Neural cell (in vitro differentiated cells): ENCODE measurements at regions not wholly inside any gene's neighbourhood (a gene's known extent, or its start where the extent isn't known, plus 50 kb on each side); places are given as distances from the start of the nearest gene placed in this dataset.

Source experiments
- H2AFZ ChIP-seq: fragments of 200-600, 300-800 bp; sonication (generic), shearing (Covaris generic); 2 replicates; pipeline ENCODE4 v1.6.0; 2014; ENCODE audit warnings: low read depth, mild to moderate bottlenecking, antibody characterized with exemption, low read length, moderate library complexity
- H3F3A ChIP-seq: fragments of 200-600 bp; shearing (Covaris generic); 2 replicates; pipeline ENCODE4 v1.6.1; 2016; ENCODE audit warnings: mild to moderate bottlenecking, moderate library complexity, mixed read lengths, antibody characterized with exemption, low read length; ENCODE audit not compliant: insufficient read depth, poor library complexity, severe bottlenecking
- H3K27ac ChIP-seq: fragments of 200-600, 300-800 bp; sonication (generic), shearing (Covaris generic); 2 replicates; pipeline ENCODE4 v1.5.1; 2014; ENCODE audit warnings: mild to moderate bottlenecking, low read length, moderate library complexity
- H3K27me3 ChIP-seq: fragments of 300-800, 200-600 bp; sonication (generic), shearing (Covaris generic); 2 replicates; pipeline ENCODE4 v1.6.0; 2014; ENCODE audit warnings: mild to moderate bottlenecking, low read depth, low read length, moderate library complexity; ENCODE audit not compliant: insufficient read depth
- H3K36me3 ChIP-seq: fragments of 300-800, 200-600 bp; sonication (generic), shearing (Covaris generic); 2 replicates; pipeline ENCODE4 v1.5.1; 2014; ENCODE audit warnings: mild to moderate bottlenecking, antibody characterized with exemption, low read length, moderate library complexity; ENCODE audit not compliant: insufficient read depth
- H3K4me2 ChIP-seq: fragments of 300-800, 200-600 bp; sonication (generic), shearing (Covaris generic); 2 replicates; pipeline ENCODE4 v1.6.0; 2014; ENCODE audit warnings: mild to moderate bottlenecking, low read length
- H3K4me3 ChIP-seq: fragments of 300-800, 200-600 bp; sonication (generic), shearing (Covaris generic); 2 replicates; pipeline ENCODE4 v1.5.1; 2014; ENCODE audit warnings: mild to moderate bottlenecking, low read length, moderate library complexity
- H3K79me2 ChIP-seq: fragments of 200-600 bp; shearing (Covaris generic); replicated peaks from 2 replicates; pipeline ENCODE4 v1.6.0; 2014; ENCODE audit warnings: mild to moderate bottlenecking, low read length, moderate library complexity; ENCODE audit not compliant: insufficient read depth
- H3K9ac ChIP-seq: fragments of 300-800, 200-600 bp; sonication (generic), shearing (Covaris generic); 2 replicates; pipeline ENCODE4 v1.6.1; 2016; ENCODE audit warnings: mild to moderate bottlenecking, low read length, mixed read lengths
- H3K9me2 ChIP-seq: fragments of 200-600 bp; shearing (Covaris generic); 2 replicates; pipeline ENCODE4 v1.6.1; 2016; ENCODE audit warnings: mild to moderate bottlenecking, low read length, mixed read lengths; ENCODE audit not compliant: insufficient read depth
- H3K9me3 ChIP-seq: fragments of 200-600, 300-800 bp; sonication (generic), shearing (Covaris generic); 2 replicates; pipeline ENCODE4 v1.6.1; 2016; ENCODE audit warnings: mild to moderate bottlenecking, mixed run types, low read length, moderate library complexity, mixed read lengths
- H4K20me1 ChIP-seq: fragments of 200-600 bp; shearing (Covaris generic); 2 replicates; pipeline ENCODE4 v1.6.1; 2016; ENCODE audit warnings: mild to moderate bottlenecking, mixed run types; ENCODE audit not compliant: insufficient read depth
- EP300 ChIP-seq: fragments of 450-650 bp; conservative IDR thresholded peaks from 2 replicates; pipeline ENCODE4 v1.6.1; 2014; ENCODE audit warnings: antibody characterized with exemption, mild to moderate bottlenecking, moderate library complexity; ENCODE audit not compliant: poor library complexity, severe bottlenecking
- EZH2 ChIP-seq: fragments of 200-600, 300-800 bp; shearing (Covaris generic), sonication (generic); IDR thresholded peaks from 2 replicates; pipeline ENCODE4 v1.6.1; 2014; ENCODE audit warnings: antibody characterized with exemption, low read length, borderline replicate concordance, mild to moderate bottlenecking; ENCODE audit not compliant: insufficient read depth, poor library complexity, severe bottlenecking
- MXI1 ChIP-seq: fragments of 450-650 bp; conservative IDR thresholded peaks from 2 replicates; pipeline ENCODE4 v1.6.1; 2014; ENCODE audit warnings: antibody characterized with exemption, mild to moderate bottlenecking; ENCODE audit not compliant: poor library complexity, severe bottlenecking
- POLR2AphosphoS5 ChIP-seq: IDR thresholded peaks from 2 replicates; pipeline ENCODE4 v1.6.1; 2012
- RAD21 ChIP-seq: fragments of 450-650 bp; conservative IDR thresholded peaks from 2 replicates; pipeline ENCODE4 v1.6.1; 2014; ENCODE audit warnings: antibody characterized with exemption, mild to moderate bottlenecking, moderate library complexity
- SMC3 ChIP-seq: fragments of 450-650 bp; conservative IDR thresholded peaks from 2 replicates; pipeline ENCODE4 v1.6.1; 2014; ENCODE audit warnings: antibody characterized with exemption, mild to moderate bottlenecking, moderate library complexity; ENCODE audit not compliant: poor library complexity
- TAF1 ChIP-seq: IDR thresholded peaks from 2 replicates; pipeline ENCODE4 v1.6.1; 2012; ENCODE audit warnings: low read depth
- TF ChIP-seq, protein P1 (sequence below): fragments of 450-650 bp; IDR thresholded peaks from 2 replicates; pipeline ENCODE4 v1.5.1; 2014; ENCODE audit warnings: antibody characterized with exemption, mild to moderate bottlenecking, moderate library complexity; ENCODE audit not compliant: poor library complexity, severe bottlenecking
- TF ChIP-seq, protein P2 (sequence below): IDR thresholded peaks from 2 replicates; pipeline ENCODE4 v1.6.1; 2012; ENCODE audit warnings: borderline replicate concordance

DNA sequence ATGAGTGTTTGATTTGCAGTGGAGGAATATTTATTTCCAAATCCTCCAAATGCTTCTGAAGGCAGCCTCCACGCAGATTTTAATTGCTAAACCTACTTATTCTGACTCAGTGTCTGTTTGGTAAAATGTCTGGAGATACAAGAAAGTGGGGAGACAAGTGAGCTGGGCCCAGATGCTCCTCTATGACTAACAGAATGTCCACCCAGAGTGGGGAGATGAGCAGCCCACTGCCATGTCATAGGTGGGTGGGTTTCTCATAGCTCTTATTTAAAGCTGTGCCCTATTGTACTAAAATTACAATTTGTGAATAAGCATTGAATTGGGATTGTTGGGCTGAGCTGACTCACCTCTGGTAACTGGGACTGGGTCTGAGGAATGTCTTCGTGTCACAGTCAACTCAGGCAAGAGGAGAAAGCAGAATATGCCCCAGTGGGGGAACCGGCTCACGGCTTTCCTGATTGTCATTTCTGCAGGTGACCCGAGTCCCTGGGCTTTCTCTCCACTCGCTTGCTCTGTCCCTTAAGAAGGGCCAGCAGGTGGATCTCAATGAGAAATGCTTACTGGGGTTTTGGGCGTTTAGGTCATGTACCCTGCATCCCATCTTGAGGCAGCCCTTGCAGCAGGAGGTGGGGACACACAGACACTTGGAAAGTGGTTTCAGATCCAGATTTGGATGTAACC lies 116.3 kb upstream of the SPRED2 start:
- Histone ChIP-seq H3K4me3 (no peak overlapping the region), H4K20me1 (no peaks in the 10 kb centered on the region), H3K4me2 (no peak overlapping the region), H2AFZ (no peak overlapping the region), H3K79me2 (no peaks in the 10 kb centered on the region), H3K27ac (no peak overlapping the region), H3K9me3 (no peaks in the 10 kb centered on the region), H3K9ac (no peak overlapping the region), H3K9me2 (no peaks in the 10 kb centered on the region), H3F3A (no peaks in the 10 kb centered on the region), H3K27me3 (no peaks in the 10 kb centered on the region), H3K36me3 (no peaks in the 10 kb centered on the region)
- TF ChIP-seq POLR2AphosphoS5, result no peak
- no peak for TF ChIP-seq EZH2
- no peak for TF ChIP-seq SMC3
- TF ChIP-seq, protein P1, sequence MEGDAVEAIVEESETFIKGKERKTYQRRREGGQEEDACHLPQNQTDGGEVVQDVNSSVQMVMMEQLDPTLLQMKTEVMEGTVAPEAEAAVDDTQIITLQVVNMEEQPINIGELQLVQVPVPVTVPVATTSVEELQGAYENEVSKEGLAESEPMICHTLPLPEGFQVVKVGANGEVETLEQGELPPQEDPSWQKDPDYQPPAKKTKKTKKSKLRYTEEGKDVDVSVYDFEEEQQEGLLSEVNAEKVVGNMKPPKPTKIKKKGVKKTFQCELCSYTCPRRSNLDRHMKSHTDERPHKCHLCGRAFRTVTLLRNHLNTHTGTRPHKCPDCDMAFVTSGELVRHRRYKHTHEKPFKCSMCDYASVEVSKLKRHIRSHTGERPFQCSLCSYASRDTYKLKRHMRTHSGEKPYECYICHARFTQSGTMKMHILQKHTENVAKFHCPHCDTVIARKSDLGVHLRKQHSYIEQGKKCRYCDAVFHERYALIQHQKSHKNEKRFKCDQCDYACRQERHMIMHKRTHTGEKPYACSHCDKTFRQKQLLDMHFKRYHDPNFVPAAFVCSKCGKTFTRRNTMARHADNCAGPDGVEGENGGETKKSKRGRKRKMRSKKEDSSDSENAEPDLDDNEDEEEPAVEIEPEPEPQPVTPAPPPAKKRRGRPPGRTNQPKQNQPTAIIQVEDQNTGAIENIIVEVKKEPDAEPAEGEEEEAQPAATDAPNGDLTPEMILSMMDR, result no peak
- no peak for TF ChIP-seq EP300
- TF ChIP-seq TAF1, result no peak

DNA sequence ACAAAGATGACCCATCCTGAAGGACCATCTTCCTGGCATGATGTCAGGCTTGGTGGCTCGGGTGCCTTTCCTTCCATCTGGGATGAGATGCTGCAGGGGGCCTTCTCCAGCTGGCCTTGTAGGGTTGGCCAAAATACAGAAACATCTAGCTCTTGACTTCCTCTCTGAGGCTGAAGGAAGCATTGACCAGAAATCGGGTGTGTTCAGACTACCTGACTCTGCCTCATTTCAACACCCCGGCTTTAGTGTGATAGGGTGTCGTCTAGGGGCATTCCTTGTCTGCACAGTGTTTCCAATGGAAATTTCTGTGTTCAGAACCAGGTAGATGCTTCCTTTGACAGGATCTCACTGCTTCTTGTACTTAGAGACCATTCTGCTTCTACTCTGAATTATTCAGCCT lies 115.7 kb upstream of the SPRED2 start:
- Histone ChIP-seq H3K36me3 (no peaks in the 10 kb centered on the region), H3K4me2 (no peak overlapping the region), H4K20me1 (no peaks in the 10 kb centered on the region), H2AFZ (no peak overlapping the region), H3K9me2 (no peaks in the 10 kb centered on the region), H3K9ac (no peak overlapping the region), H3K79me2 (no peaks in the 10 kb centered on the region), H3F3A (no peaks in the 10 kb centered on the region), H3K27me3 (no peaks in the 10 kb centered on the region), H3K4me3 (no peak overlapping the region), H3K9me3 (no peaks in the 10 kb centered on the region), H3K27ac (no peak overlapping the region)
- TF ChIP-seq SMC3, result no peak
- TF ChIP-seq, protein P2, sequence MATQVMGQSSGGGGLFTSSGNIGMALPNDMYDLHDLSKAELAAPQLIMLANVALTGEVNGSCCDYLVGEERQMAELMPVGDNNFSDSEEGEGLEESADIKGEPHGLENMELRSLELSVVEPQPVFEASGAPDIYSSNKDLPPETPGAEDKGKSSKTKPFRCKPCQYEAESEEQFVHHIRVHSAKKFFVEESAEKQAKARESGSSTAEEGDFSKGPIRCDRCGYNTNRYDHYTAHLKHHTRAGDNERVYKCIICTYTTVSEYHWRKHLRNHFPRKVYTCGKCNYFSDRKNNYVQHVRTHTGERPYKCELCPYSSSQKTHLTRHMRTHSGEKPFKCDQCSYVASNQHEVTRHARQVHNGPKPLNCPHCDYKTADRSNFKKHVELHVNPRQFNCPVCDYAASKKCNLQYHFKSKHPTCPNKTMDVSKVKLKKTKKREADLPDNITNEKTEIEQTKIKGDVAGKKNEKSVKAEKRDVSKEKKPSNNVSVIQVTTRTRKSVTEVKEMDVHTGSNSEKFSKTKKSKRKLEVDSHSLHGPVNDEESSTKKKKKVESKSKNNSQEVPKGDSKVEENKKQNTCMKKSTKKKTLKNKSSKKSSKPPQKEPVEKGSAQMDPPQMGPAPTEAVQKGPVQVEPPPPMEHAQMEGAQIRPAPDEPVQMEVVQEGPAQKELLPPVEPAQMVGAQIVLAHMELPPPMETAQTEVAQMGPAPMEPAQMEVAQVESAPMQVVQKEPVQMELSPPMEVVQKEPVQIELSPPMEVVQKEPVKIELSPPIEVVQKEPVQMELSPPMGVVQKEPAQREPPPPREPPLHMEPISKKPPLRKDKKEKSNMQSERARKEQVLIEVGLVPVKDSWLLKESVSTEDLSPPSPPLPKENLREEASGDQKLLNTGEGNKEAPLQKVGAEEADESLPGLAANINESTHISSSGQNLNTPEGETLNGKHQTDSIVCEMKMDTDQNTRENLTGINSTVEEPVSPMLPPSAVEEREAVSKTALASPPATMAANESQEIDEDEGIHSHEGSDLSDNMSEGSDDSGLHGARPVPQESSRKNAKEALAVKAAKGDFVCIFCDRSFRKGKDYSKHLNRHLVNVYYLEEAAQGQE, result no peak
- no peak for TF ChIP-seq POLR2AphosphoS5
- no peak for TF ChIP-seq MXI1
- TF ChIP-seq RAD21, result no peak
- no peak for TF ChIP-seq EP300
- no peak for TF ChIP-seq TAF1
